OCI-LY1 (cell line): ENCODE measurements at regions not wholly inside any gene's neighbourhood (a gene's known extent, or its start where the extent isn't known, plus 50 kb on each side); places are given as distances from the start of the nearest gene placed in this dataset.

Experiments used
- CTCF ChIP-seq: fragments of 200-600 bp; sonication (generic), shearing (Covaris generic); IDR thresholded peaks from 2 replicates; pipeline ENCODE4 v1.5.1; 2017; ENCODE audit warnings: mild to moderate bottlenecking, antibody characterized with exemption, low read length, moderate library complexity, mixed read lengths
- EZH2 ChIP-seq: fragments of 200-600 bp; sonication (generic), shearing (Covaris generic); IDR thresholded peaks from 2 replicates; pipeline ENCODE4 v1.8.0; 2017; ENCODE audit warnings: borderline replicate concordance, mixed run types, mild to moderate bottlenecking, antibody characterized with exemption, low read length, moderate library complexity, mixed read lengths

DNA sequence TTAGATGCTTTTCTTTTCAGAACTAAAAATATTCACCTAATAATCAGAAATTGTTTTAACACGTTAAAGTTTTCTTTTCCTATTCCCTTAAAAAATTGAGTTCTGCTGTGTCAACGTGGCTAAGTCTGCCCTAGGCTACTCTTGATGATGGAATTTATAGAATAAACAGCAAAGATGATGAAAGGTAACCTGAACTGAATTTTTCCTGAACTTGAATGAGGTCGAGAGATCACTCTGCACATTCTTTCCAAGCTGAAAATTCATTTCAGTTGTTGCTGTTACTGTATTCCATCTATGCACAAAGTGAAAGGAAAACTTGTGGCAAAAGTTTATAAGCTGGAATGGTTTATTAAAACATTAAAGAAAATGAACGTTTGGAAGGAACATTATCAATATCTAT, 245.9 kb upstream of the GIMD1 start:
- TF ChIP-seq CTCF (no peak), EZH2 (no peak)
